ENCODE measurements at regions not wholly inside any gene's neighbourhood (a gene's known extent, or its start where the extent isn't known, plus 50 kb on each side); places are given as distances from the start of the nearest gene placed in this dataset.
"Not testable (repeated sequence)": the region's sequence is repeated elsewhere in the genome, so short reads cannot be mapped to it uniquely, and the experiment has no call there.

GRCh38 chr4:114306946-114307345, 291.7 kb upstream of the UGT8 start:
- no peak for DNase-seq

DNA sequence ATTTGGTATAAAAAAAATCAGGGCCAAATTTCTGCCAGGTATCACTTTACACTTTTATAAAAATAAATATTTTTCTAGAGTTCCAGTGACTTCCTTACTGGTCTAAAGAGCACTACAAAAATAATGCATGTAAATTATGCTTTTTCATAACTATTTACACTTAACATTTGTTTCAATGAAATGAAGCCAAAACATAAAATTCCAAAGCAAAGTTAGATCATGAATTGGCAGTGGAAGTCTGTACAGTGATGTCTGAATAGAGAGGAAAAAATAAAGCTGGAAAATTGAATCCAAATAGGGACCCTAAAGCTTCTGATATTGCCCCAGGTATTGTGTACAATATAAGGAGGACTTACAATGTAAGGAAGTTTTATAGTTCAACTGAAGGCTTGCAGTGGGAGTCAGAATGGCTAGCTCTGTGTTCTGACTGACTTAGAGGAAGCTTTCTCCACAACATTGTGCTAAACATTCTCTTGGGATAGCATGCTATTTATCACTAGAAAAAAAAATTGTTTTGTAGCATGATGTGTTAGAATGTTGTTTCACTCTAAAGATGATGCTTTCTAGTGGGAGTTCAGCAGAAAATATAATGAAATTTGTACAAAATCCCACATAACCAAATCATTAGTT, 288.2 kb upstream of the UGT8 start:
- DNase-seq, result no peak

DNA sequence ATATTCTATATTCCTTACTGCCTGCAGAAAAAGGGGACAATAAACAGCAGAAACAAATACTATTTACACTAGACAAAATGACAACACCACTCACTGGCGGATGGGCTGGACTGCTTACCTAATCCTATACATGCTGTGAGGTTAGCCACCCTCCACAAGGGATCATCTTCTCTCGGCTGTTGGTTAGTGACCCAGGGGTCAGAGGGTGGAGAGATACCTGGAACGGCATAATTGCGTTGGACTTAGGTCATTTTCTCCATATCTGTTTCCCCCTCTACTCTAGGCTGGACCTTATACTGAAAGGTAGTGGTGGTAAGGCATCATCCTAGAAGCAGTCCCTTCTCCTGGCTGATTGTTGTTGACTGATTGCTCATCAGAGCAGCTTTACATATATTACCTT, 286.8 kb upstream of the UGT8 start:
- DNase-seq, result no peak

- no peak for DNase-seq
These were observed 286.3 kb upstream of the UGT8 start for GRCh38 chr4:114312338-114312737.

DNA sequence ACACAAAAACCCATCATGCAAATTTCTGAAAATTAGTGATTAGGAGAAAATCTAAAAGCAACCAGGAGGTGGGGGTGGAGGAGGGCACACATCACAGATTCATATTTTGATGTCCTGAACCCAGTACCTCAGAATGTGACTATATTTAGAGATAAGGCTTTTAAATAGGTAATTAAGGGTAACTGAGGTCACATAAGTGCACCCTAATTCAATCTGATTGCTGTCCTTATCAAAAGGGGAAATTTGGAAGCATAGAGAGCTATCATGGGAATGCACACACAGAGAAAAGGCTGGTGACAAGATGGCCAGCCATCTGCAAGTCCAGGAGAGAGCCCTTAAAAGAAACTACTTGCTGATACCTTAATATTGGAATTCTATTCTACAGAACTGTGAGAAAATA, 281.8 kb upstream of the UGT8 start:
- no peak for DNase-seq

GRCh38 chr4:114317564-114317963, 281.0 kb upstream of the UGT8 start:
- DNase-seq, result no peak

GRCh38 chr4:114318309-114318708, 280.3 kb upstream of the UGT8 start:
- DNase-seq, result no peak

DNA sequence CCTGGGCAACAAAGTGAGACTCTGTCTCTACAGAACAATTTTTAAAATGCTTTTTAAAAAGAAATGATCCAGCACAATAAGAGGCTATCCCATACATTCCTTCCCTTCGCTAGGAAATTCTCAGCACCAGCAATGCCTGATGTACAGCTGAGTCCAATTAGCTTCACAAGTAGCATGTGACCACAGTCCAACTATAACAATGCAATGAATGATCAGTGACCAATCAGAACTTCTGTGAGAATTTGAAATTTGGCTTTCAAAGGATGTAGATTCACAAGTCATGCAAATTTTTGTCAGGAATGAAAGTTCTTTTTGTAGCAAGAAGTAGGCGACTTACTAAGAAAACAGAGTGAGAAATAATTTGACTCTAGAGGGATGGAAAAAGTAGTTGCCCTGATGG, 278.5 kb upstream of the UGT8 start:
- no peak for DNase-seq

- DNase-seq, result no peak
These were observed 277.2 kb upstream of the UGT8 start for GRCh38 chr4:114321366-114321765.

DNA sequence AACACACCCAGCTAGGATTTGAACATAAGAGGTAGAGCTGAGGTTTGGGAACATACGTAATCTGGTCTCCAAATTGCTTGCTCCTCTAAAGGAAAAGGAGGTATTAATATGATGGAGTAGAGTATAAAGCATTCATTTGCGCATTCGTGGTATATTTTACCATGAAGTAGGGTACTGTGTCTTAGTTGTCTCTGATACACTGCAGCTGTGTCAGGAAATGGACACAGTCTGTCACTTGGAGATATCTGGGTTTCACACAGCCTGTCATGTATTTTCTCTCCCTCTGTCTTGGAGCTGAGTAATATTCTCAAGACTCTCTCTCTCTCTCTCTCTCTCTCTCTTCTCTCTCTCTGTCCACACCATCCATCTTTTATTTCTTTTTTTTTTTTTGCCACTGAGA, 274.8 kb upstream of the UGT8 start:
- no peak for DNase-seq

- DNase-seq, result no peak
These were observed 272.2 kb upstream of the UGT8 start for GRCh38 chr4:114326358-114326757.

DNA sequence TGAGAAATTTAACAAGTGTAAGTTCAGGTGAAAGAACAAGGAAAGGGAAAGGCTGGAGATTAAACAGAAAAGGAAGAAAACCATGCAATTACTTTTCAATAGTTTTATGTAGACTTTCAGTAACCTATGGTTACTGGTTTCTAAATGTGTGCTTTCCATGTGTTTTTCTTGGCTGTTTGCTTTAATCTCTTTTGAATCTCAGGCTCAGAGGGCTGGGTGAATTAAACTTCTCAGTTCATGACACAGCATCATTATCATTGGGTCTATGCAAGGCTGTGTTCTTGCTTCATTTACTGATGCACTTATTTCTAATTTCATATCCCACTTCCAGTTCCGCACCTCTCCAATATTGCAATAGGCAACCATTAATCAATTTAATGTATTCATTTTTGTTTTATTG, 266.5 kb upstream of the UGT8 start:
- DNase-seq, result no peak

DNA sequence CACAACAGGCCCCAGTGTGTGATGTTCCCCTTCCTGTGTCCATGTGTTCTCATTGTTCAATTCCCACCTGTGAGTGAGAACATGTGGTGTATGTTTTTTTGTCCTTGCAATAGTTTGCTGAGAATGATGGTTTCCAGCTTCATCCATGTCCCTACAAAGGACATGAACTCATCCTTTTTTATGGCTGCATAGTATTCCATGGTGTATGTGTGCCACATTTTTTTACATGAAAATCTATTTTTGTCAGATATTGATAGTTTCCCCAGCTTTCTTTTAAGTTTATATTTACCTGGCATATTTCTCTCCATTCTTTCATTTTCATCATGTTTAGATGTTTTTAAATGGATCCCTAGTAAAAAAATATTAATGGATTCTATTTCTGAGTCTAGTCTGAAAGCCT, 264.2 kb upstream of the UGT8 start:
- DNase-seq, result not testable (repeated sequence)

DNA sequence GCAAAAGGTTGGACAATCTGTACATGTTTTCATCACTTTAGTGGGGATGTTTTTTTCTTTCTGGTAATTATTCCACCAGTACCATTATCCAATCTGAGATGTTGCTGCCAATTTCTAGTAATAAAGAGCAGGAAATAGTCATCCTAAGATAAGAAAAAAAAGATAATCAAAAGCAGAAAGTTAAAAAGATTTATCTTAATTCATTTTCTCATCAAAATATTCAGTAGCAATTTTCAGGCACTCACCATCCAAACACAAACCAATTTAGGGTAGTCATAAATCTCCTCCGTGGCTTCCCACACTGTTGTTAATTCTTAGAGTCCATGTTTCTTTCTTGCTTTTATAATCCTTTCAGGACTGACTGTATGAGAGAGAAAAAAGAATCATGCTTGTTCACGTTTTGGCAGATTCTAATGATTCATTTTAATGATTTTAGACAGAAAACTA, 263.7 kb upstream of the UGT8 start:
- no peak for DNase-seq

- DNase-seq, result no peak
These were observed 263.3 kb upstream of the UGT8 start for GRCh38 chr4:114335339-114335738.

- no peak for DNase-seq
These were observed 255.6 kb upstream of the UGT8 start for GRCh38 chr4:114343015-114343414.

DNA sequence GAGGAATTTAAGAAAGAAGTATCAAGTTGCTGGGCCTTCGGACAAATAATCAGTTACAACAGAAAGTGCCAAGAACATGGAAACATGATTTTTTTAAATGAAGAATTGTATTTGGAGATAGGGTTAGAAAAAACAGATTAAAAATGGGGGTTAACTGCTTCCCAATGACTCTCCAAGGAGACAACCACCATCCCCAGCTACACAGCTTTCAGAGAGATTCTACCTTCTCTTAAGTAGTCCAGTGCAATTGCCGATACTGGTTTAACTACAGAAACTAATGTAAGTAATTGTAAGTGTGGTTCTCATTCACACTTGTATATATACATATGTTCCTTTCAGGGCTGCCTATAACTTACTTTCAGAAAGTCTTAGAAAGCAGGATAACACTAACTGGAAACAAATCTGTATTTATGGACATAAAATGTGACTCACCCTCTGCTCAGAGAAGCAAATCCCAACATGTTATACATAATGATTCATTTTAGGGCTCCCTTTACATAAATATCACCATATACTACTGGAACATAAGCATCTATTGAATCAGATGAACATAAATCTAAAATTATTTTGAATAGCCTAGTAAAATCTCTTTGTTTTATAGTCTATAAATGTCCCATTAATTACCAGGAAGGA, 248.9 kb upstream of the UGT8 start:
- no peak for DNase-seq

DNA sequence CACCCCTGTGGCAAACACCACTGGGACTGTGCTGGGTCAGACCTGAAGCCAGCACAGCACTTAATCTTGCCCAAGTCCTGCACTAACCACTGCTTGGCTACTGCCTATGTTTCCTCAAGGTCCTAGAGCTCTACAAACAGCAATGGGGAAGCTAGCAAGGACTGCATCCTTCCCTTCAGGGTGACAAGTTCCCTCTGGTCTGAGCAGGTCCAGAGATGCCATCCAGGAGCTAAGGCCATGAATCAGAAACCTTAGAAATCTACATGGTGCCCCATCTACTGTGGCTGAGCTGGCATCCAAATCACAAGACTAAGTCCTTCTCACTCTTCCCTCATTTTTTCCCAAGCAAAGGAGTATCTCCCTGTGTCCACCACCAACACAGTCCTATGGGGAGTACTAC, 239.7 kb upstream of the UGT8 start:
- no peak for DNase-seq

- DNase-seq, result no peak
These were observed 237.4 kb upstream of the UGT8 start for GRCh38 chr4:114361249-114361648.

GRCh38 chr4:114364857-114365256, 233.8 kb upstream of the UGT8 start:
- DNase-seq, result no peak

GRCh38 chr4:114365591-114365990, 233.0 kb upstream of the UGT8 start:
- DNase-seq, result no peak

DNA sequence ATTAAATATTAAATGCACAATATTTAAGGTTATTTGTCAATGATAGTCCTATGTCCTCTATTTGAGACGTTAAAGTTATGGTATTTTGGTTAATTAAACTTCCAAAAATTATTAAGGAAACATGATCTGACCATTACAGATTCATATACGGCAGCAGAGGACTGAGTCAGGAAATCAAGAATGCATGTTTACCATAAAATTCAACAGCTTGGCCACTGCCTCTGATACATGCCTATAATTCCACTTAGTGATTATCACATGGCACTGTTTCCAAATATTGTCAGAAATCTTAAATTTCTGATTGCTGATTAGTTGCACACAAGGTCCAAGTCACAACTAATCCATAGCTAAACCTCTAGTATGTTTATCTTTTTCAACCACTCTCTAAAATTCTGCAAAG, 232.2 kb upstream of the UGT8 start:
- no peak for DNase-seq

DNA sequence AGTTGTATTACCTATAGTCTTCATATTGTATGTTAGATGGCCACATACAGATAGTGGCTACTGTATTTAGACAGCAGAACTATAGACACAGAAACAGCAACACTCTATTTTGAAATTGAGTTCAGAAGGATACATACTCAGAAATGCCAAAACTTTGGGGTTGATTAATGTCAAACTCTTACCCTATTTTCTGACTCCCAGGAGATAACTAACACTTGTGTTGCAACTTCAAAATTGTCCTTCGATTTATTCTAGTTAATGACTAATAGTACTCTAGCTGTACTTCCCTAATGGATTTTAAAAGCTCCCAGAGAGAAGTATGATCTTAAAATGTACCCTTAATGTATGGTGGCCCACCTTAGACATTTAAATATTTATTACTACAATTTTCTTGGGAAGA, 229.9 kb upstream of the UGT8 start:
- DNase-seq, result no peak

GRCh38 chr4:114373508-114373907, 225.1 kb upstream of the UGT8 start:
- DNase-seq, result no peak

- no peak for DNase-seq
These were observed 220.2 kb upstream of the UGT8 start for GRCh38 chr4:114378305-114378903.
